ENCODE measurements at regions not wholly inside any gene's neighbourhood (a gene's known extent, or its start where the extent isn't known, plus 50 kb on each side); places are given as distances from the start of the nearest gene placed in this dataset.
"Not testable (repeated sequence)": the region's sequence is repeated elsewhere in the genome, so short reads cannot be mapped to it uniquely, and the experiment has no call there.

DNA sequence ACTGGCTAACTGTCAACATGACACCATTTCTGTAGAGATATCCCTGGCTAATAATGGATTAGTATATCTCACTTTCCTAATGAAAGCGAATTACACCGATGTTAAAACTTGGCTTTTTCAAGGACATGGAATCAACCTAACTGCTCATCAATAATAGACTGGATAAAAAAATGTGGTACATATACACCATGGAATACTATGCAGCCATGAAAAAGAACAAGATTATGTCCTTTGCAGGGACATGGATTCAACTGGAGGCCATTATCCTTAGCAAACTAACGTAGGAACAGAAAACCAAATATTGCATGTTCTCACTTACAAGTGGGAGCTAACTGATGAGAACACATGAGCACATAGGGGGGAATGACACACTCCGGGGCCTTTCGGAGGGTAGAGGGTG is 62.6 kb downstream of the ZIC1 start:
- no peak for DNase-seq (ENCODE audit: low read depth)

GRCh38 chr3:147472846-147473245 is 63.7 kb downstream of the ZIC1 start:
- peak; percentile 73 for DNase-seq (ENCODE audit: low read depth)

GRCh38 chr3:147483145-147483544 is 74.0 kb downstream of the ZIC1 start:
- DNase-seq (ENCODE audit: low read depth): no peak

- DNase-seq (ENCODE audit: low read depth): no peak
Measured at GRCh38 chr3:147483578-147483977, 74.4 kb downstream of the ZIC1 start.

GRCh38 chr3:147493065-147493464 is 83.9 kb downstream of the ZIC1 start:
- no peak for DNase-seq (ENCODE audit: low read depth)

- DNase-seq (ENCODE audit: low read depth): no peak
Measured at GRCh38 chr3:147493666-147494065, 84.5 kb downstream of the ZIC1 start.

GRCh38 chr3:147497286-147497685 is 88.1 kb downstream of the ZIC1 start:
- DNase-seq (ENCODE audit: low read depth): no peak

DNA sequence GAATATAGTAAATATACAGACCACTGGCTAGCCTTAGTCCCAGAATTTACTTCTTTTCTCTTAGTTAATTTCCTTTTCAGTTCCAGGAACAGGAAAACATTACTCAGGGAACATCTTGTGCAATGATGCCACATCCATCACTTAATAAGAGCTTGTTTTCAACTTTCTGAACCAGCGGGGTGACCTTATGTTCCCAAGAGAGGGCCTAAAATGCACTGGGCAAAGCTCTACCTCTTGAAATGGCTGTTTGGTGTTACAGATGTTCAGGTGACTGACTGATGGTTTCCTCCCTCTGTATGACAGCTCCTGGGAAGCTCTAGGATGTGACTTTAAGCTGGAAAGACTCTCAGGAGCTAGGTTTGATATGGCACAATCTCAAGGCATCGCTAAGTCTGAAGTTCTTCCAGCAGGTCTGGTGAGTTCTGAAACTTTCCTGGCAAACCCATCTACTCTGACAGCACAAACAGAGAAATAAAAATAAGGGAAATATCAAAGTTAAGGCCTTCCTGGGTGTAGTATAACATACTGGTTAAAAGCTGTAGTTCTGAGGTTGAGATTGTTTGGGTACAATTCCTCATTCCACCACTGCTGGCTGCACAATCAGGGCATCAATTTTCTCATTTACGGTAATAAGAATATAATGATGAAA is 98.6 kb downstream of the ZIC1 start:
- DNase-seq (ENCODE audit: low read depth): peak; percentile 49

- DNase-seq (ENCODE audit: low read depth): no peak
Measured at GRCh38 chr3:147509448-147509847, 100.3 kb downstream of the ZIC1 start.

GRCh38 chr3:147513785-147514184 is 104.6 kb downstream of the ZIC1 start:
- no peak for DNase-seq (ENCODE audit: low read depth)

DNA sequence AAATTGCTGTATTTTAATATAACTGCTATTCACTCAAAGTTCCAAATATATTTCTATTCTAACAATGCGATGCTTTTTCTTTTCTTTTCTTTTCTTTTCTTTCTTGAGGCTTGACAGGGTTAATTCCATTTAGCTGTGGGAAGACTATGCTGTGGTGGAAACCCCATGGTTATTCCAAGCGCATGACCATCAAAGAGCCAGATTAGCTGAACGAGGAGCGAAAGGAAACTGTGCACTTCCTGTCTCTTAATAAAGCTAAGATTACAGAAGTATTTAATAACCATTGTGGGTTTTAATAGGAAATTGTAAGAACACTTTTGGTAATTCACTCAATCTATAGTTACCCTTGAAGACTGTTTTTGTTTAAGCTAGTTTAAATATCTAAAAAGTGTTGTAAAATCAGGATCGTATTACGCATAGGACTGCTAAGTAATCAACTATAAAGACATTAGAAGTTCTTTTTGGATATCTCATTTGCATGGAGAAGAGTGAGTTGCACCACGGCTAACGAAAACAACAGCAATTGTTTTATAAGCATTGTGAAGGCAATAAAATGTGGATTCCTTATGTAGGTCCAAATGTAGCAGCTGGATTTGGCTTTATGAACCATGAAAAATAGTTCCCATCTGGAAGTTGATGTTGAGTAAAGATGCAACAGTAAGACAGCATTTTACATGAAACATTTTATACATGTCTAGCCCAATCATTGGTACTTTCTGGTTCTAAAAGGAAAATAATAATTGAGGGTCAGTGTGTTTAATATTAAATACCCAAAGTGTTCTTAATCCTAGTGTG is 105.4 kb downstream of the ZIC1 start:
- no peak for DNase-seq (ENCODE audit: low read depth)

GRCh38 chr3:147518465-147518864 is 109.3 kb downstream of the ZIC1 start:
- DNase-seq (ENCODE audit: low read depth): no peak

- peak; percentile 26 for DNase-seq (ENCODE audit: low read depth)
Measured at GRCh38 chr3:147521646-147522045, 112.5 kb downstream of the ZIC1 start.

GRCh38 chr3:147522780-147523179 is 113.6 kb downstream of the ZIC1 start:
- DNase-seq (ENCODE audit: low read depth): not testable (repeated sequence)

- no peak for DNase-seq (ENCODE audit: low read depth)
Measured at GRCh38 chr3:147529551-147529950, 120.4 kb downstream of the ZIC1 start.

DNA sequence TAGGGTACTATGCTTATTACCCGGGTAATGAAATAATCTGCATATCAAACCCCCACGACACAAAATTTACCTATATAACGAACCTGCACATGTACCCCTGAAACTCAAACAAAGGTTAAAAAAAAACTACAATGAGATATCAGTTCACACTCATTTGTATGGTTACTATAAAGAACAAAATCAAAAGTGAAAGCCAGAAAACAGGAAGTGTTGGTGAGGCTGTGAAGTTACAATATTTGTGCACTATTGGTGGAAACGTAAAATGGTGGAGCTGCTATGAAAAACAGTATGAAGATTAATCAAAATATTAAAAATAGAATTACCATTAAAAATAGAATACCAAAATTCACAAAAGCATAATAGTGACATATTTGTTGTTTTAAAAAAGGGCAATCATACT is 128.9 kb downstream of the ZIC1 start:
- DNase-seq (ENCODE audit: low read depth): no peak

- no peak for DNase-seq (ENCODE audit: low read depth)
Measured at GRCh38 chr3:147540921-147541320, 131.8 kb downstream of the ZIC1 start.

DNA sequence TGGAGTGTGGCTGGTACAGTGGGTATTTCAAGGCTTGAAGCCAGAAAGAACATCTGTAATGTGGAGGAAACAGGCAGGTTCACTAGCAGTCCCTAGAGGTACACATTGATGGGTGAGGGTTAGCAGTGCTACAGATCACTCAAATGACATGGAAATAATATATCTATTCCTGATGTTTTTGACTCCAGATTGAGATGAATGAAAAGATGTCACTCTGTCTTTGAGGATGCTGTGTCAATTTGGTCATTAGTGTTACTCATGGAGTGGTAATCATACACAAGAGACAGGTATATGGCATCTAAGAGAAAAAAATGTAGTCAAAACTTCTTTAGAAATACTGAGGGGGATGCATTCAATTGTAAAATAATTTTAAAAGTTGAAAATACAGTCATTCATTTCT is 135.1 kb downstream of the ZIC1 start:
- no peak for DNase-seq (ENCODE audit: low read depth)

- DNase-seq (ENCODE audit: low read depth): no peak
Measured at GRCh38 chr3:147551491-147551890, 142.3 kb downstream of the ZIC1 start.

DNA sequence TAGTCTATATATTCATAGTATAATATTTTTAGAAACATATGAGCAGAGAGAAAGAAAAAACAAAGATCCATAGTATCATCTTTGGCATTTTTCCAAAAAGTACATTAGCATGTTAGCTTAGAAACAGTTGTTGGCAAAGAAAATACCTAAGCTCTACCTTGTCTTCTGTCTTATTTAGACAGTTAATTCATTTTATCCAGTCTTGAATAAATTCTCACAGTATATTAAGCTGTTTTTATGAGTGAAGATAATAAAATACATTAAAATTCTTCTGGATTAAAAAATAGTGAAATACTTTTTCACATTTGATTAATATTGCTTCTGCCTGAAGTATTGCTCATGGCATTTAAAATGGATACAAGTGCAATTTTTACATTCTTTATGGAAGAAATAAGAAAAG is 145.2 kb downstream of the ZIC1 start:
- no peak for DNase-seq (ENCODE audit: low read depth)

DNA sequence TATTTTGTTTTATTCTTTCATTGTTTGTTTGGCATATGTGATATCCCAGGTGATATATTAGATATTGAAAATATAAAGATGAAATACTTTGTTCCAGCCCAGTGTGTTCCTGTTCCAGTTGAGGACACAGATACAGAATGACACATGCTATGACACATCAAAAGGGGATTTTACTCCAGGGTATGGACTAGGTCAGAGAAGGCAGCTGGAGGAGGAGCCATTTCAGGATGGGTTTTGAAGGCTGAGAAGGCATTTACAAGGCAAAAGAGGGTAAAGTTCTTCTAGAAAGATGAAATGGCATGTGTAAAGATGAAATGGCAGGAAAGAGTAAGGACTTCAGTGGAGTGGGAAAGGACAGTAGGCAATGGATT is 163.8 kb downstream of the ZIC1 start:
- DNase-seq (ENCODE audit: low read depth): no peak

- DNase-seq (ENCODE audit: low read depth): no peak
Measured at GRCh38 chr3:147574621-147575020, 165.5 kb downstream of the ZIC1 start.

DNA sequence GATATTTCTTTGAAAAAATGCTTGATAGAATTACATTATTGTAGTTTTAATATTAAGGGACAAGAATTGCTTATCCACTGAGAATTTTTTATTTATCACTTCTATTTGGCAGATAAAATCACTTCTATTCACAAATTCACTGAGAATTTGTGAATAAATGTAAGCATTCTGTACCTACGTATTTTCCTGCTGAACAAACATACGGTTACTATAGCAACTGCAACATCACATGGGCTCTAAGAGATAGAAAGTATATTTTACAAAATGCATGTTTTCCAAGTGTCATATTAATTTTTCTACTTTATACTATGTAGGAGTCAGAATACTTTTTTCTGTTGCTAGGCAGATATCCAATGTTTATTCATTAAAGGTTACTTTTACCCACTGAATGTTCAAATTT is 166.2 kb downstream of the ZIC1 start:
- no peak for DNase-seq (ENCODE audit: low read depth)

- peak; percentile 49 for DNase-seq (ENCODE audit: low read depth)
Measured at GRCh38 chr3:147582642-147583041, 173.5 kb downstream of the ZIC1 start.

Measured in fibroblast of gingiva (primary cell).